Gastrocnemius medialis (tissue), 4 donors: ENCODE measurements at regions not wholly inside any gene's neighbourhood (a gene's known extent, or its start where the extent isn't known, plus 50 kb on each side); places are given as distances from the start of the nearest gene placed in this dataset.

Experiments used
- POLR2A ChIP-seq, 2 donors: fragments of 450-650 bp; IDR thresholded peaks; one replicate each; pipeline ENCODE4 v1.6.1; 2017; ENCODE audit warnings: antibody characterized with exemption in 2 of 2, mild to moderate bottlenecking in 2 of 2, moderate library complexity in 2 of 2
- TF ChIP-seq, protein P1 (sequence below), 5 experiments: fragments of 450-650 bp in 3 of 5; fragments of 200-600 bp in 2 of 5; sonication (generic) in 2 of 5; IDR thresholded peaks in 4 of 5; conservative IDR thresholded peaks in 1 of 5; 1 replicate in 4 of 5; 2 replicates in 1 of 5; pipeline ENCODE4 v1.5.1; 2016 to 2019; ENCODE audit warnings: antibody characterized with exemption in 5 of 5, mild to moderate bottlenecking in 3 of 5, moderate library complexity in 3 of 5

DNA sequence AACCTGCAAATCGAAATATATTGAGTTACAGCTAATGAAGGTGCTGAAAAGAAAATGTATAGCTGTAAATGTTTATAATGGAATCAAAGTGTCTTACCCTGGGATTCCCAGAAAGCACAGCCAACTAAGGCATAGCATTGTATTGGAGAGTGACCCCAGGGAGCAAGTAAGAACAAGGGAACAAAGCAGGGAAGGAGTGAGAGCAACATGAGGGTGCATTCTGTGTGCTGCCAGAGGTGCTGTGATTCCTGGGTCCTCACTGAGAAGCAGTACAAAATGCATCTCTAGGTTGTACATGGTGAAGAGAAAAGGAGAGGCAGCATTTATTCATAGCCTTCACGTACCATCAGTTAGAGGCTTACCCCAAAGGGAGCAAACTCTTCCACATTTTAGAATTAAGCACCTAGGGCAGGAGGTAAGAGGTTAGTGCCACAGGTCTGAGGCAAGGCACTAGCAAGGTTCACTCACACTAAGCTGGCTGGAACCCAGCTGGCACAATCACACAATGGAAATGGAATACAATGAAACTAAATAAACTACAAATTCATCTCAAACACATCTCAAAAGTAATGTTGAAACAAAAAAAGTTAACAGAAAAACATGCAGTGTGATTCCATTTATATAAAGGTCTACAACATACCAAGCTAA, 151.5 kb upstream of the C2CD4B start:
- TF ChIP-seq, protein P1, sequence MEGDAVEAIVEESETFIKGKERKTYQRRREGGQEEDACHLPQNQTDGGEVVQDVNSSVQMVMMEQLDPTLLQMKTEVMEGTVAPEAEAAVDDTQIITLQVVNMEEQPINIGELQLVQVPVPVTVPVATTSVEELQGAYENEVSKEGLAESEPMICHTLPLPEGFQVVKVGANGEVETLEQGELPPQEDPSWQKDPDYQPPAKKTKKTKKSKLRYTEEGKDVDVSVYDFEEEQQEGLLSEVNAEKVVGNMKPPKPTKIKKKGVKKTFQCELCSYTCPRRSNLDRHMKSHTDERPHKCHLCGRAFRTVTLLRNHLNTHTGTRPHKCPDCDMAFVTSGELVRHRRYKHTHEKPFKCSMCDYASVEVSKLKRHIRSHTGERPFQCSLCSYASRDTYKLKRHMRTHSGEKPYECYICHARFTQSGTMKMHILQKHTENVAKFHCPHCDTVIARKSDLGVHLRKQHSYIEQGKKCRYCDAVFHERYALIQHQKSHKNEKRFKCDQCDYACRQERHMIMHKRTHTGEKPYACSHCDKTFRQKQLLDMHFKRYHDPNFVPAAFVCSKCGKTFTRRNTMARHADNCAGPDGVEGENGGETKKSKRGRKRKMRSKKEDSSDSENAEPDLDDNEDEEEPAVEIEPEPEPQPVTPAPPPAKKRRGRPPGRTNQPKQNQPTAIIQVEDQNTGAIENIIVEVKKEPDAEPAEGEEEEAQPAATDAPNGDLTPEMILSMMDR (IDR thresholded peaks at IDR 0.05 in 4 of 5, conservative IDR thresholded peaks at IDR 0.05 in 1 of 5), result no peak
- TF ChIP-seq POLR2A (IDR thresholded peaks at IDR 0.05), result no peak
